Vagina (tissue), 2 donors: ENCODE measurements at regions not wholly inside any gene's neighbourhood (a gene's known extent, or its start where the extent isn't known, plus 50 kb on each side); places are given as distances from the start of the nearest gene placed in this dataset.

Experiments
- DNase-seq, 2 donors: peaks; one replicate each; pipeline ENCODE4 v3.0.0-alpha.2; 2017; ENCODE audit errors: extremely low spot score in 2 of 2
- H3K27ac ChIP-seq: fragments of 200-600 bp; sonication (generic); one replicate; pipeline ENCODE4 v1.5.1; 2019
- H3K27me3 ChIP-seq: fragments of 200-600 bp; sonication (generic); one replicate; pipeline ENCODE4 v1.5.1; 2019
- H3K36me3 ChIP-seq, 2 donors: fragments of 200-600 bp; sonication (generic); one replicate each; pipeline ENCODE4 v1.5.1; 2017 to 2019
- H3K4me1 ChIP-seq: fragments of 200-600 bp; sonication (generic); one replicate; pipeline ENCODE4 v1.5.1; 2019
- H3K4me3 ChIP-seq, 2 donors: fragments of 200-600 bp; sonication (generic); 1 replicate in 1 of 2; 2 replicates in 1 of 2; pipeline ENCODE4 v1.5.1; 2016 to 2019
- H3K9me3 ChIP-seq: fragments of 200-600 bp; sonication (generic); one replicate; pipeline ENCODE4 v1.5.1; 2019
- CTCF ChIP-seq, 3 experiments: fragments of 450-650 bp in 2 of 3; fragments of 200-600 bp in 1 of 3; sonication (generic) in 1 of 3; IDR thresholded peaks; one replicate each; pipeline ENCODE4 v1.5.1; 2017 to 2019; ENCODE audit warnings: antibody characterized with exemption in 3 of 3, mild to moderate bottlenecking in 2 of 3, moderate library complexity in 2 of 3
- POLR2A ChIP-seq, 2 donors: fragments of 450-650 bp; IDR thresholded peaks; one replicate each; pipeline ENCODE4 v1.6.1; 2017; ENCODE audit warnings: antibody characterized with exemption in 2 of 2, mild to moderate bottlenecking in 2 of 2, moderate library complexity in 2 of 2
- POLR2AphosphoS5 ChIP-seq, 2 donors: sonication (generic); formaldehyde crosslinking; IDR thresholded peaks; one replicate each; pipeline ENCODE4 v1.9.0; 2017; ENCODE audit warnings: antibody characterized with exemption in 2 of 2, mild to moderate bottlenecking in 2 of 2, low read depth in 1 of 2; ENCODE audit not compliant: insufficient read depth in 1 of 2
- intact Hi-C: fragments of 100-400 bp; cut with DNase I; formaldehyde crosslinking; loops from one replicate; pipeline ENCODE4 v1.15.1; 2023

- Histone ChIP-seq H3K27ac (no peak overlapping the region), H3K4me1 (no peaks in the 10 kb centered on the region), H3K4me3 (no peak overlapping the region), H3K27me3 (no peaks in the 10 kb centered on the region), H3K9me3 (peaks cover 10% of the 10 kb centered on the region), H3K36me3 (no peaks in the 10 kb centered on the region)
- no peak for TF ChIP-seq CTCF (IDR thresholded peaks at IDR 0.05)
- TF ChIP-seq POLR2AphosphoS5 (IDR thresholded peaks at IDR 0.05; ENCODE audit: insufficient read depth in 1 of 2, low read depth in 1 of 2) = no peak
- no peak for TF ChIP-seq POLR2A (IDR thresholded peaks at IDR 0.05)
- DNase-seq = no peak
- intact Hi-C loops = no loop called here
Measured at GRCh38 chr20:47427746-47428145, 71.2 kb upstream of the ZMYND8 start.

- Histone ChIP-seq H3K27me3 (no peaks in the 10 kb centered on the region), H3K27ac (no peak overlapping the region), H3K36me3 (no peaks in the 10 kb centered on the region), H3K9me3 (peaks cover 10% of the 10 kb centered on the region), H3K4me1 (no peaks in the 10 kb centered on the region), H3K4me3 (no peak overlapping the region)
- TF ChIP-seq POLR2A (IDR thresholded peaks at IDR 0.05) = no peak
- no peak for TF ChIP-seq CTCF (IDR thresholded peaks at IDR 0.05)
- TF ChIP-seq POLR2AphosphoS5 (IDR thresholded peaks at IDR 0.05; ENCODE audit: insufficient read depth in 1 of 2, low read depth in 1 of 2) = no peak
- no peak for DNase-seq
- intact Hi-C loops = no loop called here
Measured at GRCh38 chr20:47428164-47428563, 71.7 kb upstream of the ZMYND8 start.

GRCh38 chr20:47428851-47429336, 72.4 kb upstream of the ZMYND8 start:
- TF ChIP-seq POLR2A (IDR thresholded peaks at IDR 0.05) = no peak
- TF ChIP-seq CTCF (IDR thresholded peaks at IDR 0.05) = no peak
- TF ChIP-seq POLR2AphosphoS5 (IDR thresholded peaks at IDR 0.05; ENCODE audit: insufficient read depth in 1 of 2, low read depth in 1 of 2) = no peak
- H3K36me3 ChIP-seq = no peaks in the 10 kb centered on the region
- intact Hi-C loops = no loop called here
- no peak for DNase-seq
- no peak overlapping the region for H3K27ac ChIP-seq
- H3K27me3 ChIP-seq = no peaks in the 10 kb centered on the region
- no peak overlapping the region for H3K4me3 ChIP-seq
- H3K9me3 ChIP-seq = peaks cover 10% of the 10 kb centered on the region
- H3K4me1 ChIP-seq = no peaks in the 10 kb centered on the region

GRCh38 chr20:47429409-47429808, 72.3 kb upstream of the NCOA3 start:
- TF ChIP-seq CTCF (IDR thresholded peaks at IDR 0.05) (no peak), POLR2AphosphoS5 (IDR thresholded peaks at IDR 0.05; ENCODE audit: insufficient read depth in 1 of 2, low read depth in 1 of 2) (no peak), POLR2A (IDR thresholded peaks at IDR 0.05) (no peak)
- no peak overlapping the region for H3K4me3 ChIP-seq
- no peak overlapping the region for H3K27ac ChIP-seq
- no peaks in the 10 kb centered on the region for H3K4me1 ChIP-seq
- DNase-seq = no peak
- peaks cover 10% of the 10 kb centered on the region for H3K9me3 ChIP-seq
- intact Hi-C loops = no loop called here
- H3K36me3 ChIP-seq = no peaks in the 10 kb centered on the region
- H3K27me3 ChIP-seq = no peaks in the 10 kb centered on the region

GRCh38 chr20:47430862-47431588, 70.7 kb upstream of the NCOA3 start:
- no peak for DNase-seq
- no peaks in the 10 kb centered on the region for H3K4me1 ChIP-seq
- H3K27ac ChIP-seq = no peak overlapping the region
- intact Hi-C loops = no loop called here
- no peak overlapping the region for H3K4me3 ChIP-seq
- no peak for TF ChIP-seq CTCF (IDR thresholded peaks at IDR 0.05)
- TF ChIP-seq POLR2A (IDR thresholded peaks at IDR 0.05) = no peak
- no peak for TF ChIP-seq POLR2AphosphoS5 (IDR thresholded peaks at IDR 0.05; ENCODE audit: insufficient read depth in 1 of 2, low read depth in 1 of 2)
- H3K27me3 ChIP-seq = no peaks in the 10 kb centered on the region
- no peaks in the 10 kb centered on the region for H3K36me3 ChIP-seq
- peaks cover 10% of the 10 kb centered on the region for H3K9me3 ChIP-seq
